Gastrocnemius medialis (tissue), 4 donors: ENCODE measurements at regions not wholly inside any gene's neighbourhood (a gene's known extent, or its start where the extent isn't known, plus 50 kb on each side); places are given as distances from the start of the nearest gene placed in this dataset.

ENCODE experiments used
- CTCF ChIP-seq, 5 experiments: fragments of 450-650 bp in 3 of 5; fragments of 200-600 bp in 2 of 5; sonication (generic) in 2 of 5; IDR thresholded peaks in 4 of 5; conservative IDR thresholded peaks in 1 of 5; 1 replicate in 4 of 5; 2 replicates in 1 of 5; pipeline ENCODE4 v1.5.1; 2016 to 2019; ENCODE audit warnings: antibody characterized with exemption in 5 of 5, mild to moderate bottlenecking in 3 of 5, moderate library complexity in 3 of 5
- POLR2A ChIP-seq, 2 donors: fragments of 450-650 bp; IDR thresholded peaks; one replicate each; pipeline ENCODE4 v1.6.1; 2017; ENCODE audit warnings: antibody characterized with exemption in 2 of 2, mild to moderate bottlenecking in 2 of 2, moderate library complexity in 2 of 2

GRCh38 chr2:116769514-116769913 is 1045.0 kb upstream of the DDX18 start:
- TF ChIP-seq CTCF (IDR thresholded peaks at IDR 0.05 in 4 of 5, conservative IDR thresholded peaks at IDR 0.05 in 1 of 5) (no peak), POLR2A (IDR thresholded peaks at IDR 0.05) (no peak)
